LNCAP (cell line): ENCODE measurements at regions not wholly inside any gene's neighbourhood (a gene's known extent, or its start where the extent isn't known, plus 50 kb on each side); places are given as distances from the start of the nearest gene placed in this dataset.

Source experiments
- TF ChIP-seq, protein P1 (sequence below): fragments of 450-650 bp; IDR thresholded peaks from 2 replicates; pipeline ENCODE4 v1.5.1; 2017; ENCODE audit warnings: mild to moderate bottlenecking

DNA sequence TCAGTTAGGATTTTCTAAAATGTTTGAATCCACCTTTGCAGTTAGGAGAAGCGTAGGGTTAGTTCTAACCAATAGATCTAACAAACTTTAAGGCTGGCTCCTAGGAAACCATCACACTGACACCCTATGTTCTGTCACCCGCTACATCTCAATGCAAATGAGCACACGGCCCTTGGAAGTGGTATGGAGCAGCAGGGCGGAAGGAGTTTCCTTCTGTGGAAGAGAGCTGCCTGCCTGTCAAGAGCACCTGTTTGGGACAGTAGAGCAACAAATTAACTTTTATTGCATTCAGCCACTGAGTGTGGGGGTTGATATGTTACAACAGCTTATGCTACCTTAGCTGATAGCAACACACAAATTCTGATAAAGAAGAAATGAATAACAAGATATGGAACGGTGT, 306.9 kb upstream of the RAB6C start:
- TF ChIP-seq, protein P1, sequence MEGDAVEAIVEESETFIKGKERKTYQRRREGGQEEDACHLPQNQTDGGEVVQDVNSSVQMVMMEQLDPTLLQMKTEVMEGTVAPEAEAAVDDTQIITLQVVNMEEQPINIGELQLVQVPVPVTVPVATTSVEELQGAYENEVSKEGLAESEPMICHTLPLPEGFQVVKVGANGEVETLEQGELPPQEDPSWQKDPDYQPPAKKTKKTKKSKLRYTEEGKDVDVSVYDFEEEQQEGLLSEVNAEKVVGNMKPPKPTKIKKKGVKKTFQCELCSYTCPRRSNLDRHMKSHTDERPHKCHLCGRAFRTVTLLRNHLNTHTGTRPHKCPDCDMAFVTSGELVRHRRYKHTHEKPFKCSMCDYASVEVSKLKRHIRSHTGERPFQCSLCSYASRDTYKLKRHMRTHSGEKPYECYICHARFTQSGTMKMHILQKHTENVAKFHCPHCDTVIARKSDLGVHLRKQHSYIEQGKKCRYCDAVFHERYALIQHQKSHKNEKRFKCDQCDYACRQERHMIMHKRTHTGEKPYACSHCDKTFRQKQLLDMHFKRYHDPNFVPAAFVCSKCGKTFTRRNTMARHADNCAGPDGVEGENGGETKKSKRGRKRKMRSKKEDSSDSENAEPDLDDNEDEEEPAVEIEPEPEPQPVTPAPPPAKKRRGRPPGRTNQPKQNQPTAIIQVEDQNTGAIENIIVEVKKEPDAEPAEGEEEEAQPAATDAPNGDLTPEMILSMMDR: no peak

GRCh38 chr2:129673234-129673633, 306.2 kb upstream of the RAB6C start:
- TF ChIP-seq, protein P1: no peak

GRCh38 chr2:129673847-129674711, 305.4 kb upstream of the RAB6C start:
- TF ChIP-seq, protein P1: no peak

- TF ChIP-seq, protein P1: no peak
Measured at GRCh38 chr2:129678751-129679150, 300.7 kb upstream of the RAB6C start.

DNA sequence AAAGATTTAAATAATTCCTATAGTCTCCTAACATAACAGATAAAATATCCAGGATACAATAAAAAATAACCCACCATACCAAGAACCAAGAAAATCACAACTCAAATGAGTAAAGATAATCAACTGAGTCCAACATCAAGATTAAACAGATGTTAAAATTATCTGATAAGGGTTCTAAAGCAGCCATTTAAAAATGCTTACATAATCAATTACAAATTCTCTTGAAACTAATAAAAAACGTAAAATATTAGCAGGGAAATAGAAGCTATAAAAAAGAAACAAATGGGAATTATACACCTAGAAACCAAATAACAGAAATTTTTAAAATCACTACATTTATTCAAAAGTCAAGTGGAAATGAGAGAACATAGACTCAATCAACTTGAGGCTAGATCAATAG, 297.7 kb upstream of the RAB6C start:
- TF ChIP-seq, protein P1: no peak

DNA sequence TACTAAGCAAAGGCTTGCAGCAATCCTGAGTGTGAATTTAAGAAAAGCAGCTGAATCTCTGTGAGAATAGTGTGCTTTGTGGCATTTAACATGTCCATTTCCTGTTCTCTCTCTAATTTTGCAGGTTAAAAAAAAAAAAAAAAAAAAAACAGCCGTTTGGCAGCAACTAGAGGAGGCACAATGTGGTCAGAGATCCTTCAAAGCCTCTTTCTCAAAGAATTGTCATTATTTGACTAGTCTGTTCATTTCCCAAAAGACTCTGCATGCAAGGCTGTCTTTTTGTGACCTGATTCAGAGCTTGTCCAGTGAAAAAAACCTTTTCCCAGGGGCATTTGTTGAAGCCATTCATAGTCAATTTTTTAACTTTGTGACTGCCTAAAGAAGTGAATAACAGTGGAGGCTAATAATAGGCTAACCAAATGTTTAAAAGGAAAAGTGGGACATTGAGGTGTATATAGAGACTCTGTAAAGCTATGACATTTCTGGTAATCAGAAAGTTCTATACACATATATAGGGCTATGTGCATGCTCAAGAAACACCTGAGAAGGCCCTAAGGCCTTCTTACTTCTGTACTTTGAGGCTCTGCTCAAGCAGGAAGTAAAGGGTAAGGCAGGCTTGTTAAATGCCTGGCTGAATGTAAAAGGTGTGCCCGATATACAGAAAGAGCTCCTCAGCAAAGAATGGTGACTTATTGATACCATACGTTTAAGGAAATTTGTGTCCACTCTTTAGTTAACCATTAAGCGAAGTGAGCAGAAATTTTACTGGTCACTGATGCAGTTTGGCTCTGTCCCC, 289.6 kb upstream of the RAB6C start:
- TF ChIP-seq, protein P1: no peak

GRCh38 chr2:129695496-129695895, 284.0 kb upstream of the RAB6C start:
- TF ChIP-seq, protein P1: no peak
